Colonic mucosa (tissue), 4 donors: ENCODE measurements at regions not wholly inside any gene's neighbourhood (a gene's known extent, or its start where the extent isn't known, plus 50 kb on each side); places are given as distances from the start of the nearest gene placed in this dataset.

Experiments
- DNase-seq: peaks from one replicate; pipeline ENCODE4 v3.0.0-alpha.2; 2020
- H3K27ac ChIP-seq: fragments of 200-600 bp; one replicate; pipeline ENCODE4 v1.8.0; 2021
- H3K27me3 ChIP-seq: fragments of 200-600 bp; one replicate; pipeline ENCODE4 v1.8.0; 2021
- H3K36me3 ChIP-seq: fragments of 200-600 bp; one replicate; pipeline ENCODE4 v1.8.0; 2021
- H3K4me1 ChIP-seq: fragments of 200-600 bp; one replicate; pipeline ENCODE4 v1.8.0; 2021; ENCODE audit warnings: mild to moderate bottlenecking
- H3K4me3 ChIP-seq: fragments of 200-600 bp; one replicate; pipeline ENCODE4 v1.8.0; 2021
- H3K9ac ChIP-seq, 2 donors: one replicate each; pipeline ENCODE4 v1.7.0; 2013; ENCODE audit warnings: control low read depth in 2 of 2, low read depth in 2 of 2, low read length in 2 of 2
- H3K9me3 ChIP-seq: fragments of 200-600 bp; one replicate; pipeline ENCODE4 v1.8.0; 2021
- CTCF ChIP-seq: fragments of 200-600 bp; IDR thresholded peaks from one replicate; pipeline ENCODE4 v1.8.0; 2022; ENCODE audit warnings: antibody characterized with exemption, mild to moderate bottlenecking
- intact Hi-C: fragments of 100-400 bp; cut with DNase I; formaldehyde crosslinking; loops from one replicate; pipeline ENCODE4 v1.14.1; 2022
- donor health status: healthy.
- donor health status: DM: no; HTN: no; CAD: no.
- donor health status: DM: no; HTN: no; CAD: no.

GRCh38 chr12:11968516-11968915 is 102.2 kb upstream of the BCL2L14 start:
- H3K4me3 ChIP-seq = no peak overlapping the region
- H3K9ac ChIP-seq = no peak overlapping the region
- no peak for TF ChIP-seq CTCF
- intact Hi-C loops = no loop called here
- DNase-seq = no peak
- H3K4me1 ChIP-seq = no peaks in the 10 kb centered on the region
- no peak overlapping the region for H3K27ac ChIP-seq
- H3K27me3 ChIP-seq = no peaks in the 10 kb centered on the region
- H3K36me3 ChIP-seq = no peaks in the 10 kb centered on the region
- H3K9me3 ChIP-seq = no peaks in the 10 kb centered on the region

GRCh38 chr12:11969437-11970154 is 101.1 kb upstream of the BCL2L14 start:
- Histone ChIP-seq H3K9ac (no peak overlapping the region), H3K9me3 (no peaks in the 10 kb centered on the region), H3K4me1 (no peaks in the 10 kb centered on the region), H3K4me3 (no peak overlapping the region), H3K27ac (no peak overlapping the region), H3K36me3 (no peaks in the 10 kb centered on the region), H3K27me3 (no peaks in the 10 kb centered on the region)
- no peak for DNase-seq
- intact Hi-C loops = no loop called here
- no peak for TF ChIP-seq CTCF

- H3K4me3 ChIP-seq = no peak overlapping the region
- H3K27ac ChIP-seq = no peak overlapping the region
- intact Hi-C loops = no loop called here
- no peaks in the 10 kb centered on the region for H3K36me3 ChIP-seq
- no peaks in the 10 kb centered on the region for H3K27me3 ChIP-seq
- H3K9me3 ChIP-seq = no peaks in the 10 kb centered on the region
- TF ChIP-seq CTCF = no peak
- DNase-seq = no peak
- no peak overlapping the region for H3K9ac ChIP-seq
- no peaks in the 10 kb centered on the region for H3K4me1 ChIP-seq
These were observed 100.6 kb upstream of the BCL2L14 start for GRCh38 chr12:11970155-11970520.

- H3K9ac ChIP-seq = no peak overlapping the region
- H3K4me1 ChIP-seq = no peaks in the 10 kb centered on the region
- H3K27me3 ChIP-seq = no peaks in the 10 kb centered on the region
- TF ChIP-seq CTCF = no peak
- DNase-seq = no peak
- no peaks in the 10 kb centered on the region for H3K36me3 ChIP-seq
- H3K27ac ChIP-seq = no peak overlapping the region
- H3K9me3 ChIP-seq = no peaks in the 10 kb centered on the region
- no peak overlapping the region for H3K4me3 ChIP-seq
- intact Hi-C loops = no loop called here
These were observed 97.3 kb upstream of the BCL2L14 start for GRCh38 chr12:11973396-11973795.

GRCh38 chr12:11976005-11976404 is 94.7 kb upstream of the BCL2L14 start:
- no peak for DNase-seq
- Histone ChIP-seq H3K27ac (no peak overlapping the region), H3K4me3 (no peak overlapping the region), H3K9ac (no peak overlapping the region), H3K4me1 (no peaks in the 10 kb centered on the region), H3K9me3 (no peaks in the 10 kb centered on the region), H3K36me3 (no peaks in the 10 kb centered on the region), H3K27me3 (no peaks in the 10 kb centered on the region)
- intact Hi-C loops = no loop called here
- no peak for TF ChIP-seq CTCF
